SIG-M5 treated with dmso at 0.1 percent for 504 hours (cell line): ENCODE measurements at regions not wholly inside any gene's neighbourhood (a gene's known extent, or its start where the extent isn't known, plus 50 kb on each side); places are given as distances from the start of the nearest gene placed in this dataset.

Experiments used
- DNase-seq: peaks from one replicate; lab custom pipeline; 2025; ENCODE audit not compliant: unreplicated experiment; lab: John Stamatoyannopoulos, UW

DNA sequence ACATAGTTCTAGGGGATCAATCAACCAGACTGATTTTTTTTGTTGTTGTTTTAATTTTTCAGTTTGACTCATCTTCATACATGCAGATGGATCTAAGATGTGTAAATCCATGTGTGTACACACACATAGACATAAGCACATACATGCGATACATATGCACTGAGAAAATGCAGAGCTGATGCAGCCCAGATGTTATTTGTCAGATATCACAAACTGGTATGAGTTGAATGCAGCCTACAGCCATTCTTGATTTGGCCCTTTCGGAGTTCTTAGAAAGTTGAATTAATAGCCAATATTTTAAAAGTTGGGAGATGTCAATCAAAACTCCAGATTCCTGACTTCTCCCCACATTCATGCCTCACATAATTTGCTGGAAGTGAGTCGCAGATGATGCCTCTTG lies 180.4 kb downstream of the SPATA18 start:
- no peak for DNase-seq

GRCh38 chr4:52234561-52235440 lies 183.7 kb downstream of the SPATA18 start:
- DNase-seq = peak; percentile 0

DNA sequence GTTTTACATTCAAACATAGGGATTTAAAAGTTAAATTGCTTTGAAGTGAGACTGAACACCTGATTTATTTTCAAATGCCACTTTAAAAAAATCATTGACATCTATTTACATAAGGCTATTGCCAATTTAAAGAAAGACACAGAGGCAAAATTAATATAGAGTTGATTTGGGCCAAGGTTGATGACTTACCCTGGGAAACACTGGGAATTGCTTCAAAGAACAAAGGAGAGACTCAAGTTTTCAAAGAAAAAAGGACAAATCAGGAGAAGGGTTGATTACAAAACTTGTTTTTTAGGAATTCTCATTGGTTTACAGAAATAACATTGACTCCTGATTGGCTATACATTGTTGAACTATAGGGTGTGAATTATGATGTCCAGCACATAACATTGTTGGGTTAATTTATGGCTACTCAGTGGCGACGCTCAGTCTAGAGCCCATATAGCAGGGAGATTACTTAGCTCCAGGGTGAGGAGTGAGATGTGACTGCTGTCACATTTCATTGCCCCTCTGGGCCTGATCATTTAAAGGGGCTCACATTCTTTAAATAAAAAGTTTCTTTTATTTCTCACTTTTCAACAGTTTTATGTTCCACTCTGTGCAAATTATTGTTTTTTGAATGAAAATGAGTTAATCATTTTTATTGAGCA lies 184.6 kb downstream of the SPATA18 start:
- no peak for DNase-seq

GRCh38 chr4:52241916-52242315 lies 190.8 kb downstream of the SPATA18 start:
- no peak for DNase-seq

DNA sequence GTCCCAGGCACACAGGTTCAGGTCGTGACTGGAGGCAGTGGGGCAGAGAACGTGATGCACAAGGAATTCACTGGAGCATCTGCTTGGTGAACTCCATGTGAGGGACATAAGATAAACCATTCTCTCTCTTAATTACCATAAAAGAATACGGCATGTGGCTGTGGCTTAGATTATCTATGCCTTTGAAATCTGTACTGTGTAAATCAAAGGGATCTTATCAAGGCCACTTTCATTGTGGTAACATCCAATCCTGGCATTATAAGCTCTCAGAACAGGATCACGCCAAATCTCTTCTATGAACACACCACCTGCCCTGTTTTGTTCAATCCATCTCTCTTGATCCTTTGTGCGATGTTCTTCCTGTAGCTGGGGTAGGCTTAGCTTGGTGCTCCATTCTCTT lies 192.3 kb downstream of the SPATA18 start:
- DNase-seq = no peak

GRCh38 chr4:52244103-52244775 lies 193.1 kb downstream of the SPATA18 start:
- DNase-seq = no peak

GRCh38 chr4:52244848-52245247 lies 193.7 kb downstream of the SPATA18 start:
- DNase-seq = no peak

DNA sequence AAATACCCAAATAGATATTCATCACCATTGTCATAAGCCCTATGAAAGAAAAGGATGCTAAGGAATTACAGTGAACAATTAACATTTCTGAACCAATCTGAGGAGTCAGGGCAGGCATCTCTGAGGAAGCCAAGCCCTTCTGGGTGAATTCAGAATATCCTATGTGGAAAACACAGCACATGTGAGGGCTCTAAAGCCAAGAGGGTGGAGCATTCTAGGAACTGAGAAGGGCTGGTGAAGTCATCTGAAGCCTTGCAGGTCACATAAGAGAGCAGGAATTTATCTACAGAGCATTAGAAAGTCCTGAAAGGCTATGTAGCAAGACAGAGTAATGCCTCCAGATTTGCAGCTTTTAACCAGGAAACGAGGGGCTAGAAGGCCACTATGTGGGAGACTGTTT lies 195.7 kb downstream of the SPATA18 start:
- no peak for DNase-seq

GRCh38 chr4:52247941-52248340 lies 196.8 kb downstream of the SPATA18 start:
- no peak for DNase-seq

DNA sequence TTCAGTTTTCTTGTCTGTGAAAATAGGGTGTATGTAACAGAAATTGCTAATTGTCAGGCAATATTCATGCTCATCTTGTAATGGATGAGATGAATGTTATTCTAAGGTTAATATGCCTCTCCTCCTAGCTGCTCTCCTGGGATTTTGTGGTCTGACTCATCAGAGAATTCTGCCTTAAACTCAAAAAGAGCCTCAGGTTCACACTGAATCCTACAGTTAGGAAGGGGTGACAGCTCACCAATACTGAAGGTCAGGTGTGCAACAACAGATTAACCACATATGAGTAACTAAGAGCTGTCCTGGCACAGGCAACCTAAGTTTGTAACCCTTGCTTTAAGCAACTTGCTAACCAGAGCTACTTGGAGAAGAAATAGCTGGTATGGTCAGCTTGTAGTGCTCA lies 197.7 kb downstream of the SPATA18 start:
- no peak for DNase-seq

DNA sequence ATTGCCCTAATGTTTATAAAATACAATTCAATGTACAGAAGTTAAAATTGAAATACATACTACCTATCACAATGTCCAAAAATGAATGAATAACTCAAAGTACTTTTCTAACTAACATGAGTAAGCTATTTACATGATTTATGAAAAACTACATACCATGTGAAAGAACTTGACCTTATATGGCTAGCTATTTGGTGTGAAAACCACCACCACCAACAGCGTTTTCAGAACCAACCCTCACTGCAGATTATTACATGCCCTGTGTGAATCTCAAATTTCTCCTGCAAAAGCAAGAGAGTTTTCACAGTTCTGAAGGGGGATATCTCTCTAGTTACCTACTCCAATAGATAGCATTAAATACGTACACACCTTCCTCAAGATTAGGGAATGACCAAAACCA lies 198.5 kb downstream of the SPATA18 start:
- no peak for DNase-seq

DNA sequence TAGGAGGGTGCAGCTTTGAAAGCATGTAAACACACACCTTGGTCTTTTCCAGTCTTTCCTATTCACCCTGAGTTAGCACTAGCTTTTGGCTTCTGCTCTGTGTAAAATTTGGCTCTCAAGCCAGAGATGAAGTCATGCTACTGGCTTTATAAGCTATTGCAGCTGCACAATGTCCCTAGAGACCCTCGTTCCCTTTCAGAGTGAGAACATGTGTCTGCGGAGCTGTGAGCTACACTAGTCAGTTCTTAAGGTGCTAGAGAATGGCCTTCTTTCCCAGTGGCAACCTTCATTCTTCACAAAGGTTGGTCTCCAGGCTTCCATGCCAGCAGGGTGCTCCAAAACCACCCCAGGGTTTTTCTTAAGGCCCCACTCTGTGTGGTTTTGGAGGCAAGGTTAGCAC lies 199.1 kb downstream of the SPATA18 start:
- DNase-seq = no peak

DNA sequence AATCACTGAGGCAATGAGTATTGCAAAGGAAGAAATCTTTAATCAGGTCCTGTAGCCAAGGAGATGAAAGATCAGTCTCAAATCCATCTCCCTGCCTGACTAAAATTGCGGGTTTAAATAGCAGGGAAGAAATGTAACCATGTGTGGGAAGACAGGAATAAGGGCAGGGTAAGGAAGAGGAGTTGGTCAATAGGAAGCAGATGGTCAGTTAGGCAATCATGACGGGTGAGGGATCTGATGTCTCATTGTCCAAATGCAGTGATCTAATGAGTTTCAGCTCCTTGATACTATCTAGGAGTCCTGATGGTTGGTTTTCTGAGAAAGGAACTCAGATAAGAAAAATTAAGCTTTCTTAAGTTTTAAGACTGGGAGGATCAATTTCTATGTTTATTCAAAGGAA lies 200.8 kb downstream of the SPATA18 start:
- DNase-seq = no peak

DNA sequence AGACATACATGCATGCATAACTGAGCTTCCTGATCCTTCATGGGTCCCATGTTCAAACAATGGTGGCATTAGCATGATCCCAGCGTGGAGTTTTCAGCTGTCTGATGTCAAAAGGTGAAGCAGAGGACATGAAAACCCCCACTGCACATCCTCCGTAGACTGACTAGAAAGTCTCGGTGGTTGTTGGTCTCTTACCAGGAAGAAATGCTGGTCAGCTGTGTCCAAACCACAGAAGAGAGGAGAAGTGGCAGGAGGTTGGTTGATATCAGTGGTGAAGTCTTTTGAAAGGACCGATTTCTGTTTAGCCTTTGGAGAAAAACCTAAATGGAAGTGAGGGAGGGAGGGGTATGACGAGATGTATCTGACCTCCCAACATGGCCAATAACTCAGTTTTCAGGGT lies 201.9 kb downstream of the SPATA18 start:
- DNase-seq = no peak

- no peak for DNase-seq
These were observed 205.4 kb downstream of the SPATA18 start for GRCh38 chr4:52256522-52256921.

GRCh38 chr4:52259978-52260377 lies 208.9 kb downstream of the SPATA18 start:
- no peak for DNase-seq

DNA sequence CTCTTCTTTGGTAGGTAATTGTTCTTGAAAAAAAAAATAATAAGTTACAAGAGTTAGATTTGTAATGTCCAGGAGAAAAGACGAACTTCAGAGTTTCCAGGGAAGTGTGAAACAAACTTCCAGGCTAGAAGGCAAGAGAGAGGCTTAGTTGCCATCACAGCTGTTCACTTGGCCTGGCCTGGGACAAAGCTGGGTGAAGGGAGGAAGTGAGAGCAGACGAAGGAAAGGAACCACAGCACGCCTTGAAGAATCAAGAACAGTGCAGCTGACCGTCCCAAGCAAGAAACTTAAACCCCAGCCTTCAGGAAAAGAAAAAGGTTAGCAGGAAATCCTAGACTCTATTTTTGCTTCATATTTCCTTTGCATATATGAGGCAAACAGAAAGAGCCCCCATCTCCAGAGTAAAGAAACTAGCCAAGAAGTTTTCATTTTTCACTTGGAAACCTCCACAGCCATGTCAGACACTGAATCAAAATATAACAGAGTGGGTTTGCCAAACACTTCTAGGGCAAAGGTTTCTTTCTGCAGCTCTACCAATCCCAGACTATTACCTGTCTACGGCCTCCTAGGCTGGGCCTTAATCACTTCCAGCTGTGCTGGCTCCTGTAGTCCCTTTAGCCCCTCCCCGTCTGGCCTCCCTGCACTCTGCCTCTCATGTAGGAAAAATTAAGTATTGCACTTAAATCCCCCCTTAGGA lies 209.6 kb downstream of the SPATA18 start:
- DNase-seq = peak; percentile 7

GRCh38 chr4:52263607-52264006 lies 212.5 kb downstream of the SPATA18 start:
- no peak for DNase-seq

DNA sequence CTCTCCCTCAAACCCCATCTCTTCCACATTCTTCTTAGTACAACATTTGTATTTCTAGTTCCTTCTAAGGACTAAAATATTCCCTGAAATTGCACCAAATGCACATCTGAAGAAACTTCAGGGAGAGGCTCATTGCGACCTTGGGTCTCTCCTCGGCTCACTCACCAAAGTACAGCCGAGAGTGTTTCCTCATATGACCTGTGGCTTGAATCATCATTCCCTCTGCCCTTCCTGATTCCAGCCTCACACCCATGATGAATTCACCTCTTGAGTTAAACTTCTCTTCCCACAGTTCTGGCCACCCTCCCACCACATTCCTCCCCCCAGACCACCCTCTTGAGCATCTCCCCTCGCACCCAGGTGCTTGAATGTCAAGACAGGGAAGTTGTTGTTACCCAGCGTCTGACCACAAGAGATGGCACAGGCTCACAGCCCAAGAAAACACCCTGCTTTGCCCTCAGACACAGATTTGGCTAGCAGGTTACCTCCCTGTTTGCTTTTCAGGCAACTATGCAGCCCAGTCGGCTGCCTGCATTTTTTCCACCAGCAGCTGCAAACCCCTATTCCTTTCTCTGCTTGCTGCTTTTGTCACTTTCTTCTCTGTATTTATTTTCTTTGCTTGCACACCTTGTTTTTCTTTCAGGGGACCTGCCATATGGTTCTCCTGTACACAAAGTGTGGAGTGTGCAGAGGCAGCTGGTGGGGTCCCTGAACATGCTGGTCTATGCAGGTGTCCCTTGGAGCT lies 214.8 kb downstream of the SPATA18 start:
- DNase-seq = no peak

DNA sequence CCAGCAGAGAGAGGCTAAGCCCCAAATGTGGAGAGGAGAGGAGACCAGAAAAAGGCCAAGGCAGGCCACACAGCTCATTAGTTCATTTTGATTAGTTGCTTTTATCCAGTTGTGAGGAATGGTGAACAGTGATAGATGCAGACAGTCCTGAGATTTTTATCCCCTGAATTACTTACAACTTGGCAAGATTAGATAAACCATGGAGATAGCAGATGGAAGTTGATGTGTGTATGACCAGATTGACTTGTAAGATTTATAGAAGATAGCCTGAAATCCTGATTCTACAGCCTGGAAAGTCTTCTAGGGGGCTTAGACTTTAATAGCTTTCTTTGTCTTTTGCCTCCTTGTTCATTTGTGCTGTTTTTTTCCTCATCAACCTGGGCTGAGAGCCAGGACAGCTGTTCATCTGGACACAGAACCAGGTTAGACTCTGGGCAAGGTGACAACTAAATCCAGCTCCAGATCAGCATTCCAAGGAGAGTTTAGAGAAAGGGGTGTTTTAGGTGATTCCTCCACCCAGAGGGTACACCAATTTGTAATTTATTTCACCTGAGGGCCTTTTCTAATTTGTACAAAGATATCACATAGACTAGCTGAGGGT lies 215.5 kb downstream of the SPATA18 start:
- DNase-seq = no peak
